ENCODE measurements at regions not wholly inside any gene's neighbourhood (a gene's known extent, or its start where the extent isn't known, plus 50 kb on each side); places are given as distances from the start of the nearest gene placed in this dataset.

GRCh38 chr12:124205405-124205804 is 89.5 kb upstream of the RFLNA start (continued):
- TF ChIP-seq RNF2 (IDR thresholded peaks at IDR 0.05; ENCODE audit: borderline replicate concordance, low read depth, low read length, missing control alignments, poor library complexity, severe bottlenecking) = no peak
- TF ChIP-seq SIRT6 (IDR thresholded peaks at IDR 0.05; ENCODE audit: low read length) = no peak
- TF ChIP-seq SP2 (IDR thresholded peaks at IDR 0.05; ENCODE audit: low read length) = no peak
- no peak for TF ChIP-seq USF2 (IDR thresholded peaks at IDR 0.05; ENCODE audit: low read length)
- TF ChIP-seq TEAD4 (IDR thresholded peaks at IDR 0.05; ENCODE audit: low read depth, low read length) = no peak
- TF ChIP-seq TAF7 (optimal IDR thresholded peaks at IDR 0.05; ENCODE audit: borderline replicate concordance, low read depth, low read length) = no peak
